ENCODE measurements at regions not wholly inside any gene's neighbourhood (a gene's known extent, or its start where the extent isn't known, plus 50 kb on each side); places are given as distances from the start of the nearest gene placed in this dataset.

GRCh38 chr14:86774916-86775315 is 1218.1 kb downstream of the GALC start:
- Histone ChIP-seq H3K27ac (no peak overlapping the region), H3K4me1 (peaks cover 14% of the 10 kb centered on the region), H3K27me3 (no peaks in the 10 kb centered on the region), H3K36me3 (replicated peaks in 1 of 2; ENCODE audit: insufficient read depth in 1 of 2, low read depth in 2 of 2) (no peaks in the 10 kb centered on the region), H3K4me3 (no peak overlapping the region), H3K9me3 (no peaks in the 10 kb centered on the region)
- TF ChIP-seq CTCF (IDR thresholded peaks at IDR 0.05) = no peak
- TF ChIP-seq POLR2A (IDR thresholded peaks at IDR 0.05) = no peak
- WGBS, 2 donors = 50 to 94% methylated on average over 2 of the region's 2 CpGs
- ATAC-seq = no peak
- DNase-seq = no peak
- intact Hi-C loops (cut with DNase I) = no loop called here

GRCh38 chr14:86772075-86772474 is 1220.9 kb downstream of the GALC start:
- ATAC-seq (no peak), DNase-seq (no peak)
- H3K4me3 ChIP-seq = no peak overlapping the region
- no peaks in the 10 kb centered on the region for H3K4me1 ChIP-seq
- 45 to 53% methylated on average over 1 of the region's 1 CpG for WGBS, 2 donors
- H3K27me3 ChIP-seq = no peaks in the 10 kb centered on the region
- no peak for TF ChIP-seq CTCF (IDR thresholded peaks at IDR 0.05)
- no peak for TF ChIP-seq POLR2A (IDR thresholded peaks at IDR 0.05)
- H3K36me3 ChIP-seq (replicated peaks in 1 of 2; ENCODE audit: insufficient read depth in 1 of 2, low read depth in 2 of 2) = no peaks in the 10 kb centered on the region
- no peak overlapping the region for H3K27ac ChIP-seq
- H3K9me3 ChIP-seq = no peaks in the 10 kb centered on the region
- intact Hi-C loops (cut with DNase I) = no loop called here

- Histone ChIP-seq H3K4me3 (no peak overlapping the region), H3K4me1 (no peaks in the 10 kb centered on the region), H3K36me3 (replicated peaks in 1 of 2; ENCODE audit: insufficient read depth in 1 of 2, low read depth in 2 of 2) (no peaks in the 10 kb centered on the region), H3K9me3 (no peaks in the 10 kb centered on the region), H3K27me3 (no peaks in the 10 kb centered on the region), H3K27ac (no peak overlapping the region)
- ATAC-seq (no peak), DNase-seq (no peak)
- no peak for TF ChIP-seq POLR2A (IDR thresholded peaks at IDR 0.05)
- no peak for TF ChIP-seq CTCF (IDR thresholded peaks at IDR 0.05)
- 89 to 92% methylated on average over 3 of the region's 3 CpGs for WGBS, 2 donors
- intact Hi-C loops (cut with DNase I) = no loop called here
Measured at GRCh38 chr14:86770186-86770585, 1222.8 kb downstream of the GALC start.

- no peaks in the 10 kb centered on the region for H3K36me3 ChIP-seq (replicated peaks in 1 of 2; ENCODE audit: insufficient read depth in 1 of 2, low read depth in 2 of 2)
- no peak for DNase-seq
- ATAC-seq = no peak
- H3K9me3 ChIP-seq = no peaks in the 10 kb centered on the region
- intact Hi-C loops (cut with DNase I) = no loop called here
- no peak overlapping the region for H3K4me3 ChIP-seq
- no peak overlapping the region for H3K27ac ChIP-seq
- no peaks in the 10 kb centered on the region for H3K27me3 ChIP-seq
- TF ChIP-seq CTCF (IDR thresholded peaks at IDR 0.05) (no peak), POLR2A (IDR thresholded peaks at IDR 0.05) (no peak)
- H3K4me1 ChIP-seq = no peaks in the 10 kb centered on the region
- 90 to 91% methylated on average over 4 of the region's 4 CpGs for WGBS, 2 donors
Measured at GRCh38 chr14:86766469-86766868, 1226.5 kb downstream of the GALC start.

- H3K27me3 ChIP-seq = no peaks in the 10 kb centered on the region
- TF ChIP-seq CTCF (IDR thresholded peaks at IDR 0.05) (no peak), POLR2A (IDR thresholded peaks at IDR 0.05) (no peak)
- intact Hi-C loops (cut with DNase I) = no loop called here
- ATAC-seq (no peak), DNase-seq (no peak)
- H3K36me3 ChIP-seq (replicated peaks in 1 of 2; ENCODE audit: insufficient read depth in 1 of 2, low read depth in 2 of 2) = no peaks in the 10 kb centered on the region
- no peaks in the 10 kb centered on the region for H3K9me3 ChIP-seq
- WGBS, 2 donors = 90 to 92% methylated on average over 6 of the region's 6 CpGs
- H3K27ac ChIP-seq = no peak overlapping the region
- H3K4me1 ChIP-seq = no peaks in the 10 kb centered on the region
- H3K4me3 ChIP-seq = no peak overlapping the region
Measured at GRCh38 chr14:86761611-86762010, 1231.4 kb downstream of the GALC start.

Data from body of pancreas (tissue), 4 donors.